Colonic mucosa (tissue), 4 donors: ENCODE measurements at regions not wholly inside any gene's neighbourhood (a gene's known extent, or its start where the extent isn't known, plus 50 kb on each side); places are given as distances from the start of the nearest gene placed in this dataset.

ENCODE experiments used
- DNase-seq: peaks from one replicate; pipeline ENCODE4 v3.0.0-alpha.2; 2020
- H3K27ac ChIP-seq: fragments of 200-600 bp; one replicate; pipeline ENCODE4 v1.8.0; 2021
- H3K27me3 ChIP-seq: fragments of 200-600 bp; one replicate; pipeline ENCODE4 v1.8.0; 2021
- H3K36me3 ChIP-seq: fragments of 200-600 bp; one replicate; pipeline ENCODE4 v1.8.0; 2021
- H3K4me1 ChIP-seq: fragments of 200-600 bp; one replicate; pipeline ENCODE4 v1.8.0; 2021; ENCODE audit warnings: mild to moderate bottlenecking
- H3K4me3 ChIP-seq: fragments of 200-600 bp; one replicate; pipeline ENCODE4 v1.8.0; 2021
- H3K9ac ChIP-seq, 2 donors: one replicate each; pipeline ENCODE4 v1.7.0; 2013; ENCODE audit warnings: control low read depth in 2 of 2, low read depth in 2 of 2, low read length in 2 of 2
- H3K9me3 ChIP-seq: fragments of 200-600 bp; one replicate; pipeline ENCODE4 v1.8.0; 2021
- CTCF ChIP-seq: fragments of 200-600 bp; IDR thresholded peaks from one replicate; pipeline ENCODE4 v1.8.0; 2022; ENCODE audit warnings: antibody characterized with exemption, mild to moderate bottlenecking
- intact Hi-C: fragments of 100-400 bp; cut with DNase I; formaldehyde crosslinking; loops from one replicate; pipeline ENCODE4 v1.14.1; 2022
- donor health status: healthy.
- donor health status: DM: no; HTN: no; CAD: no.
- donor health status: DM: no; HTN: no; CAD: no.

DNA sequence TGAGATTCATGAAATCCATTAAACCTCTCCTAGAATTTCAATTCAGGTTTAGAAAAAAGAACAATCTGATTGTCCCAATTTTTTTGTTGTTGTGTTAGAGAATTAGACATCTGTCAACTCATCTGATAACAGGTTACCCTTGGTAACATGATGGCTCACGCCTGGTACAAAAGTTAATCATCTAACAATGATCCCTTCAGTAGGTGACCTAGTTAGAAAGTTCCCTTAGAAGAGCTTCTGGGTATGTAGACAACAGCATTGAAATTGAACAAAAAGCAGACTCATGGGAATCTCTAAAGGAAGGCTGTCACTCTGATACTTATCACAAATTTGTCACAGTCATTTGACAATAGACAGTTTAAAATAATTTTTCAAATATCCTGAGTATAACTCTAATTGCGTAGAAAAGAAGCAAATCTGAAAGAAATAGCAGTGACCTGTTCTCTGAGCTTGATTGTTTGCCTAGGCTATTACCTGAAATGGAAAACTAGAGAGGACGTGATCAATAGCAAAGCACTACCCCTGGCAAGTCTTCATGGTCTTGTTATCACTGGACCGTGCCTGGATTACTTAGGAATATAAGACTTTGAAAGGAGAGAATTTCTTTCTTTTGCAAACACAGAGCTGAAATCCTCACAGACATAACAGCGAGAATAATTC, 880.4 kb upstream of the AGA start:
- Histone ChIP-seq H3K4me1 (no peaks in the 10 kb centered on the region), H3K4me3 (no peak overlapping the region), H3K27me3 (no peaks in the 10 kb centered on the region), H3K27ac (no peak overlapping the region), H3K36me3 (no peaks in the 10 kb centered on the region), H3K9ac (no peak overlapping the region), H3K9me3 (no peaks in the 10 kb centered on the region)
- intact Hi-C loops, result no loop called here
- no peak for DNase-seq
- TF ChIP-seq CTCF, result no peak

GRCh38 chr4:178329226-178329872, 887.1 kb upstream of the AGA start:
- no peaks in the 10 kb centered on the region for H3K27me3 ChIP-seq
- DNase-seq, result no peak
- H3K9ac ChIP-seq, result no peak overlapping the region
- no peaks in the 10 kb centered on the region for H3K36me3 ChIP-seq
- H3K4me3 ChIP-seq, result no peak overlapping the region
- no peaks in the 10 kb centered on the region for H3K4me1 ChIP-seq
- no peak overlapping the region for H3K27ac ChIP-seq
- no peaks in the 10 kb centered on the region for H3K9me3 ChIP-seq
- intact Hi-C loops, result no loop called here
- no peak for TF ChIP-seq CTCF

- Histone ChIP-seq H3K4me1 (no peaks in the 10 kb centered on the region), H3K4me3 (no peak overlapping the region), H3K36me3 (no peaks in the 10 kb centered on the region), H3K9me3 (no peaks in the 10 kb centered on the region), H3K27ac (no peak overlapping the region), H3K27me3 (no peaks in the 10 kb centered on the region), H3K9ac (no peak overlapping the region)
- intact Hi-C loops, result no loop called here
- no peak for DNase-seq
- no peak for TF ChIP-seq CTCF
Measured at GRCh38 chr4:178333355-178333754, 891.1 kb upstream of the AGA start.

- Histone ChIP-seq H3K36me3 (no peaks in the 10 kb centered on the region), H3K9ac (no peak overlapping the region), H3K4me3 (no peak overlapping the region), H3K9me3 (no peaks in the 10 kb centered on the region), H3K27me3 (no peaks in the 10 kb centered on the region), H3K27ac (no peak overlapping the region), H3K4me1 (no peaks in the 10 kb centered on the region)
- intact Hi-C loops, result no loop called here
- no peak for TF ChIP-seq CTCF
- DNase-seq, result no peak
Measured at GRCh38 chr4:178339769-178340168, 897.5 kb upstream of the AGA start.

DNA sequence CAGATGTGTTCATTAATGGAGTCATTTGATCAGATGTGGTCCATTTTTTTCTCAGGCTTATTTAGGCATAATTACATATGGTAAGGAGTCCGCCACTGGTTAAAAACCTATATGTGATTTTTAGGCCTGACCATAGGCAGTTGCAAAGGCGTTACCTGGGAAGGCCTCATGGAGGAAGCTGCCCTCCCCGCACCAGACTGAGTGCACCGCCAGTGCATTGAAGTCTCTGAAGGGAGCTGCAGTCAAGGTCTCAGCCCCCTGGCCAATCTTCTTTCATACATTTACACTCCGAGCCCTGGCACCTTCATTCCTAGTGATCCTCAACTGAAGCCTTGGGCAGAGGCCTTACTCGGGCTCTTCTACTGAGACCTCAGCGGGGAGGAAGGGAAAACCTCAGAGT, 898.2 kb upstream of the AGA start:
- intact Hi-C loops, result no loop called here
- TF ChIP-seq CTCF, result no peak
- DNase-seq, result no peak
- H3K4me1 ChIP-seq, result no peaks in the 10 kb centered on the region
- H3K36me3 ChIP-seq, result no peaks in the 10 kb centered on the region
- H3K27me3 ChIP-seq, result no peaks in the 10 kb centered on the region
- H3K9ac ChIP-seq, result no peak overlapping the region
- no peaks in the 10 kb centered on the region for H3K9me3 ChIP-seq
- no peak overlapping the region for H3K4me3 ChIP-seq
- no peak overlapping the region for H3K27ac ChIP-seq
